Right lobe of liver (tissue), 4 donors: ENCODE measurements at regions not wholly inside any gene's neighbourhood (a gene's known extent, or its start where the extent isn't known, plus 50 kb on each side); places are given as distances from the start of the nearest gene placed in this dataset.

Experiments used
- POLR2A ChIP-seq: fragments of 450-650 bp; IDR thresholded peaks from one replicate; pipeline ENCODE4 v1.6.1; 2017; ENCODE audit warnings: antibody characterized with exemption, mild to moderate bottlenecking
- TF ChIP-seq, protein P1 (sequence below), 4 donors: fragments of 200-600 bp in 3 of 4; fragments of 450-650 bp in 1 of 4; IDR thresholded peaks; one replicate each; pipeline versions ENCODE4 v1.5.1 to v1.8.0; 2016 to 2022; ENCODE audit warnings: antibody characterized with exemption in 4 of 4, mild to moderate bottlenecking in 2 of 4
- donor health status: DM: no; HTN: no; CAD: no.
- donor health status: DM: no; HTN: no; CAD: no.
- donor health status: DM: no; HTN: yes; CAD: no.

DNA sequence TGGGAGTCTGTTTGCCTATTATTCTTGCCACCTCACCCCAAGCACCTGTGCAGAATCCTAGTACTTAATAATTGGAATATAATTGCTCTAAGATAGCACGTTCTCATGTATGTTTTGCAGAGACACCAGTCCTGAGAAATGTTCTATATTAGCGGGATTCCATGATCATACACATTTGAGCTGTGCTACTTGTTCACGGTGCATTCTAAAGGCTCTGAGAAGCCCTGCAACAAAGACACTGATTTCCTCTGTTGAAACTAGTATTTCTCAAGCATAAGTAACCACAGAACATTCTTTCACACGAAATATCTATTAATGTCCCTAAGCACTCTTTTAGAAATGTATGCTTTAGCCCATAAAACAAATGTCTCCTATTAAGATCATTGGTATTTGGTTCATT, 109.4 kb downstream of the BARHL2 start:
- TF ChIP-seq, protein P1, sequence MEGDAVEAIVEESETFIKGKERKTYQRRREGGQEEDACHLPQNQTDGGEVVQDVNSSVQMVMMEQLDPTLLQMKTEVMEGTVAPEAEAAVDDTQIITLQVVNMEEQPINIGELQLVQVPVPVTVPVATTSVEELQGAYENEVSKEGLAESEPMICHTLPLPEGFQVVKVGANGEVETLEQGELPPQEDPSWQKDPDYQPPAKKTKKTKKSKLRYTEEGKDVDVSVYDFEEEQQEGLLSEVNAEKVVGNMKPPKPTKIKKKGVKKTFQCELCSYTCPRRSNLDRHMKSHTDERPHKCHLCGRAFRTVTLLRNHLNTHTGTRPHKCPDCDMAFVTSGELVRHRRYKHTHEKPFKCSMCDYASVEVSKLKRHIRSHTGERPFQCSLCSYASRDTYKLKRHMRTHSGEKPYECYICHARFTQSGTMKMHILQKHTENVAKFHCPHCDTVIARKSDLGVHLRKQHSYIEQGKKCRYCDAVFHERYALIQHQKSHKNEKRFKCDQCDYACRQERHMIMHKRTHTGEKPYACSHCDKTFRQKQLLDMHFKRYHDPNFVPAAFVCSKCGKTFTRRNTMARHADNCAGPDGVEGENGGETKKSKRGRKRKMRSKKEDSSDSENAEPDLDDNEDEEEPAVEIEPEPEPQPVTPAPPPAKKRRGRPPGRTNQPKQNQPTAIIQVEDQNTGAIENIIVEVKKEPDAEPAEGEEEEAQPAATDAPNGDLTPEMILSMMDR (IDR thresholded peaks at IDR 0.05): no peak
- no peak for TF ChIP-seq POLR2A
